ENCODE measurements at regions not wholly inside any gene's neighbourhood (a gene's known extent, or its start where the extent isn't known, plus 50 kb on each side); places are given as distances from the start of the nearest gene placed in this dataset.

GRCh38 chr15:70379134-70379533 lies 281.4 kb upstream of the TLE3 start (continued):
- TF ChIP-seq CTCF (conservative IDR thresholded peaks at IDR 0.05; ENCODE audit: low read depth, low read length): no peak
- no peak for TF ChIP-seq RFX5 (IDR thresholded peaks at IDR 0.05; ENCODE audit: low read depth, low read length)
- no peak for TF ChIP-seq CEBPB (IDR thresholded peaks at IDR 0.05; ENCODE audit: low read depth, low read length)
- TF ChIP-seq USF2 (IDR thresholded peaks at IDR 0.05; ENCODE audit: low read depth, low read length): no peak
